ENCODE measurements at regions not wholly inside any gene's neighbourhood (a gene's known extent, or its start where the extent isn't known, plus 50 kb on each side); places are given as distances from the start of the nearest gene placed in this dataset.
"Not testable (repeated sequence)": the region's sequence is repeated elsewhere in the genome, so short reads cannot be mapped to it uniquely, and the experiment has no call there.

DNA sequence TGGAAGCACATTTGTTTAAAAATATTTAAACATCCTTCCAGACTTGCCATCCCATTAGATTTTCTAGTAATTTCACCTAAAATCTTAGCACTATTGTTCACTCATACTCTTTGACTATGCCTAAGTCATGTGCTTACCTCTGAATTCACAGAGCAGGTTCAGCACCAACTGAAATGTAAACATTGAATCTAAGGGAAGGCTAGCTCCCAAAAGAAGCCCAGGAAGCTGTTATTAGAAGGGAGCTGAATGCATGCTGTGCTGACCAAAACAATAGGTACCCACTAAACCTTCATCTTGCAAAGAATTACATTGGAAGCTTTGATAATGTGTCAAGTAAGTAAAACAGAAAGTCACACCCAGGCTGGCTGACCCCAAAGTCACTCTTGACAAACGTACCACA is 571.3 kb downstream of the GABRG2 start:
- no peak for DNase-seq

GRCh38 chr5:162641142-162641813 is 573.7 kb downstream of the GABRG2 start:
- DNase-seq: no peak

GRCh38 chr5:162654661-162655405 is 587.3 kb downstream of the GABRG2 start:
- peak; percentile 17 for DNase-seq

DNA sequence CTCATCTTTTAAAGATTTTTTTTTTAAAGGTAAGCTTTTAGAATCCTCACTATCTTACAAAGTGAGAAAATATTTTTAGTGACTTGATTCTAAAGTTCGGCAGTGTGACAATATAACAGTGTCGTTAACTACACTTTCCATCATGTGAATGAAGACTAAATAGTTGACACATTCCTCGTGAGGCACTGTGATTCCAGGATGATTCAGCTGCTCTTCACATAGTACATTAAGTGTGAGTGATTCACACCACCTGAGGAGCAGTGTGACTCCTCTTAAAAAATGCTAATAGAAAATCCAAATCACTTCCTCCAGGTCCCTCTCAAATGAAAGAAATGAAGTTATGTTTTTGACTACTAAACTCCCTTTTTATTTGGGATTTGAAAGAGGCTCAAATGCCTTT is 589.5 kb downstream of the GABRG2 start:
- DNase-seq: no peak

DNA sequence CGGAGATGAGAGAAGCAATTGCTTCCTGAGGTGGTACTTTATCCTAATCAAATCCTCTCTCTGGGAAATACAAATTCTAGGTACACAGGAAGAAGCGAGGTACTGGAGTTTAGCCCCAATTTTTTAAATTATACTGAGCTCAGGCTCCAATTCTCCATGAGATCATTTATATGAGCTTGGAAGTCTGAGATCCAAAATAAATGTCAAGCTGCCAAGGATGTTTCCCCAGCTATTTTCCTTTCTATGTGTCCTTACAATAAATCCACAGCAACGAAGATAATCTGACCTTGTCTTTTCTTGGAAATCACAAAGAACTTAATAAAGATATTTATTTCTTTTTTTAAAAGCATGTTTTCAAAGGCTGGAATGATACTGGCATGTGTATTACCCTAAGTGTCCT is 597.3 kb downstream of the GABRG2 start:
- no peak for DNase-seq

DNA sequence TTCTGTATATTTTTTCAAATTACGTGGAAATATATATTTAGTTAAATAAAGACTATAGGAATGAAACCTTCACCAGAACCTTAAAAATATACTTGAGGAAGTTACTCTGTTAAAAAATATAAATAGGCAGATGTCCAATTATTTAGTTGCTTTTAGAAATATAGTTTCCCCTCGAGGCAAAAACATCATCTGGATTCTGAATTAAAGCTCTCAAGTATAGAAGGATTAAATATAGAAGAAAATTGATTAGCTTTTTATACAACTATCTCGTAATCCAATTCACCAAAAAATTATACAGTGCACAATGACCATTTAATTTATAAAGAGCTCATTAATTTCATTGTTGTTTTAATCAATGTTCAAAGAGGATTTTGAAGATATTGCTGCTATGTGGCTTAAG is 601.4 kb downstream of the GABRG2 start:
- DNase-seq: no peak

GRCh38 chr5:162672061-162672460 is 604.5 kb downstream of the GABRG2 start:
- DNase-seq: no peak

DNA sequence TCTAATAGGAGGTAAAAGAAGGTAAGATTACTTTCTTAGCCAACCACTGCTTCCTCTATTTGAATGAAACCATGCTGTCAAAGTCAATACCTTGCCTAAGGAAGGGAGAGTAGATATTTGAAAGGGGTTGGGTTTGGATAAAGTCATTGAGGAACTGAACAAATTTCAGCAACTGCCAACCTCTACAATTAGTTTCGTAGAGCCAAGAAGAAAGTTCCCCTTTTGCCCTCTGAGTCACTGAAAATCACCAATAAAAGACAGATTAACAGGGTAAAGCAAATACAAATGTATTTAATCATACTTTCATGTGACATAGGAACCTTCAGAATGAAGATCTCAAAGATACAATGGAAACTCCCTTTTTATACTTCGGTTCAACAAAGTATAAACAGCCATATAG is 615.7 kb downstream of the GABRG2 start:
- no peak for DNase-seq

DNA sequence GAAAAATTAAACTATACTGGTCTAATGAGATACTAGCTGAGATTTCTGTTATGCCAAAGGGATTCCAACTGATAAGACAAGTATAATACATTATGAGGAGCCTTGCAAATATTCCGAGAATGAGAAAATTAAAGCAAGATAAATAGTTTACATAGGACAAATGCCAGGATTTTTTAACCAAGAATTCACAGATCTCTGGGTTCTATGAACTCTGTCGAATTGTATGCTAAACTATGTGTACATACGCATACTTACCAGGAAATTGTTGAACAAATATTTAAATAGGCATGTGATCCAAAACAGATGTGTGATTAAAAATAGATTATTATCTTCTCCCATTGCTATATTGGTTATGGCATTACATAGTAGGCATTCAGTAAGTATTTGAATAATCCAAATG is 616.6 kb downstream of the GABRG2 start:
- DNase-seq: no peak

- no peak for DNase-seq
Observed at GRCh38 chr5:162685302-162685701, 617.7 kb downstream of the GABRG2 start.

- not testable (repeated sequence) for DNase-seq
Observed at GRCh38 chr5:162696272-162696671, 628.7 kb downstream of the GABRG2 start.

DNA sequence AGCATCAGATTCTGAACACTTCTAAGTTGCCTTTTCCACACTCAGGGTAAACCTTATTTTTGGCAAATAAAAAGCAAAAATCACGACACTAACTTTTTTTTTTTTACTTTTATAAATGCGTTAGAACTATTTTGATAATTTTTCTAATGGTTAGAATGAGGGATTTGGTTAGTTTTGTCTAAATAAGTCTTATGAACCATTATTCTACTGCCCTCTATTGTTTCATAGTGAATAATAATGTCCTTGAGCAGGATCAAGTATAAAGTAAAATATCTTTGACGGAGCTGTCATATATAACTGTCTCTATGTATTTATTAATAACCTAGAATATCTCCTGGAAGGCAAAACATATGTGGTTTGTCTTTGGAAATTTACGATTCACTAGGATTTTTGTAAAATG is 631.8 kb downstream of the GABRG2 start:
- DNase-seq: no peak

DNA sequence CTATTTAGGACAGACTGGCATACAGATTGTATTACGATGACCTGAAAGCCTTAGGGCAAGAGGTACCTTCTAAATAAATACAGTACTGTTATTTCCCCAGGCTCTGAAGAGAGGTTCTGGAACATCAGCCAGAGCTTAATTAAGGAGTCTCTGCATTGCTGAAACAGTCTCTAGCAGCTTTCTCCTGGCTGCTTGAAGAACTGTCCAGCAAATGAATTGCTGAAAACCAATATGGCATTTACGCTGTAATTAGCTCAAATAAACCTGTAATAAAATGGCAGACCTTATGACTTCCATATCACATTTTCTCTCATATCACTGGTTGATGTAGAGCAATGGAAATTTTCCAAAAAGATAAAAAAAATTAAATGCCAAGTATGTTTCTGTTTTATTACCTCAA is 636.3 kb downstream of the GABRG2 start:
- DNase-seq: no peak

GRCh38 chr5:162711244-162711643 is 643.7 kb downstream of the GABRG2 start:
- DNase-seq: no peak

GRCh38 chr5:162719720-162720119 is 652.1 kb downstream of the GABRG2 start:
- DNase-seq: no peak

DNA sequence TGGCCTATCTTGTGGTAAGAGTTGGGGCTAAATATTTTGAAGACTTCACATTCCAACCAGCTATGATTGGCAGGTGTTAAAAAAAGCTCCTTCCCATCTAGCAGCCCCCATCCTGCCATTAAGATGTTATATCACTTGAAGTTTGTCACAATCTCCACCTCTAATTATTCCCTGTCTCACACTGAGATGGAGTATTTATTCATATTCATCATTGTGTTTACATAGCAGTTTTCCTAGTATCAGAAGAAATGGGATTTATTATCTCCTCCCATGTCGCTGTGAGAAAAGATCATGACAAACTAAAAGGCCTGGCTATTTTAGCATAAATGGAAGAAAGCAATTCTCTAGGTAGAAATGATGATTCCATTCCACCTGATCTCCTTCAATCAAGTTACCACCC is 653.6 kb downstream of the GABRG2 start:
- no peak for DNase-seq

DNA sequence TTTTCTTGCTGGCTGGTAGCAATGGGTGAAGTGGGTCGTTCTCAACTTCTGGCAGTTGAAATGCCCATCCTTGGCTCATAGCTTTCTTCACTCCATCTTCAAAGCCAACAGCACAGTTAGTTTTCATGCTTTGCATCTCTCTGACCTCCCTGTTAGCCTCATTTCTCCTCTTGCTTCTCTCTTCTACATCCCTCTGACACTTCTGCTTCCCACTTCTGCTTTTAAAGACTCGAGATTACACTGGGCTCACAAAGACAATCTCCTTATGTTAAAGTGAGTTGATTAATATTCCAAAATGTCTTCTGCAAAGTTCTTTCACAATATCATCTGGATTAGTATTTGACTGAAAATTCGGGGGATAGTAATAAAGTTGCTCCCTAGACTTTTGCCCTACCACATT is 684.8 kb upstream of the CCNG1 start:
- no peak for DNase-seq

- no peak for DNase-seq
Observed at GRCh38 chr5:162762119-162762518, 675.3 kb upstream of the CCNG1 start.

GRCh38 chr5:162769019-162769418 is 668.4 kb upstream of the CCNG1 start:
- no peak for DNase-seq

GRCh38 chr5:162785673-162786072 is 651.7 kb upstream of the CCNG1 start:
- DNase-seq: no peak

DNA sequence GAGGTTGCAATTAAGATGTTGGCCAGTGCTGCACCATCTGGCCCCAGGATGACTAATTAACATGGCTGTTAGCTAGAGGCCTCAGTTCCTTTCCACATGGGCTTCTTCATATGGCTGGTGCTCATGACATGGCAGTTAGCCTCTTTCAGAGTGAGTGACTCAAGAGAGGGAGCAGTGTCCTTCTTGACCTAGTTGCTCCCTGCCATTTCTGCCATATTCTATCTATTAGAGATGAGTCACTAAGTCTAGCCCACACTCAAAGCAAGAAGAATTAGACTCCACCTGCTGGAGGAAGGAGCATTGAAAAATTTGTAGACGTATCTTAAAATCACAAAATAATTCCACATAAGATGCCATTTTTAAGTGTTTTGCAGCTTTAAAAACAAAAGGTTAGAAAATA is 651.2 kb upstream of the CCNG1 start:
- no peak for DNase-seq

- no peak for DNase-seq
Observed at GRCh38 chr5:162796507-162796906, 640.9 kb upstream of the CCNG1 start.

DNA sequence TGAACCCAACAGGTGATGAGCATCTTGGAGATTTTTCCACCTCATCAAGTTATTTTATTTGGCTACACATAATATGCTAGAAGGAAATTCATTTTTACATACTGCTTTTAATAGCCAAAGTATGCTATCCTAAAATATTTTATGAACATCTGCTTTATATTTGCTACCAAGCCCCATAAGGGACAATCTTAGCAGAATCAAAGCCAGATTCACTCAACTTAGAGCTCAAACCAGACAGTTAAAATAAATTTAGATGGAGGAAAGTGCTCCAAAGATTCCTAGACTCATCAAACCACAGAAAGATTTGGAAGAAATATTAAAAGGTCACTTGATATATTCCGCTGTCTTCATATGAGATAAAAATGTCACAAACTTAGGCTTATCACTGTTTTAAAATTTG is 637.1 kb upstream of the CCNG1 start:
- no peak for DNase-seq

DNA sequence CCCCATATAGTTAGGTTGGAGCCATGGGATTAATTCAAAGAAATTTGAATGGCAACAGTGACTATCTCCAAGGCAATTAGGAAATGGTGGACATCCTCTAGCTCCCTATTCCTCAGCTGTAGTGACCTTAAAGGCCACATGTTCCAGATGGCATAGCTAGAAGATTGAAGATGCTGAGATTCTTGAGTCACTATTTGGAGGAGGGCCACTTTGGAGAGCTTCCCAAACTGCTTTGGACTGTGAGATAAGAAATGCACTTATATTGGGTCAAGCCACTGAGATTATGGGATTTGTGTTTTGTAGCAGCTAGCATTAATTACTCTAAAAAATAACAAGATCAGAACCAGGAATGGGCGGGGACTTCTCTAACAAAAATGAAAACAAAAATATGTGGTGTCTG is 636.2 kb upstream of the CCNG1 start:
- DNase-seq: no peak

- peak; percentile 8 for DNase-seq
Observed at GRCh38 chr5:162806195-162806594, 631.2 kb upstream of the CCNG1 start.
